GM19023 (cell line): ENCODE measurements at regions not wholly inside any gene's neighbourhood (a gene's known extent, or its start where the extent isn't known, plus 50 kb on each side); places are given as distances from the start of the nearest gene placed in this dataset.

Experiments
- ATAC-seq: cut with Tn5 transposase; IDR thresholded peaks from one replicate; pipeline ENCODE4 v1.9.1; 2021; ENCODE audit warnings: mild to moderate bottlenecking, moderate library complexity; ENCODE audit not compliant: unreplicated experiment

DNA sequence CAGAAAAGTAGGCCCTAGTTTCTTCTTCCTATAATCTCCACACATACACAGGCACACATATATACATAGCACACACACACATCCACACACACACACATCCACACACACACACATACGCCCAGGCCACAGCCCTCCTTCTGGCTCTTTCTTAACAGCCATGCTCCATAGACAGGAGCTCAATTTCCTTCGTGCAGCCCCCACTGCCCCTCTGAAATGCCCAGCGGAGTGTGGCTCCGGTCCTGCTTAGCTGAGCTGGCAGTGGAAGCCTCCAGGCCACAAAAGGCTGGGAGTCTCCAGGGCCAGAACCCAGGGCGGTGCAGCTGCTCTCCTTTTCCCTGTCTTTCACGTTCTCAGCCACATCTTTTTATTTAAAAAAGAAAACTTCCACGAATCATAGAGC, 282.9 kb upstream of the IGFBP3 start:
- no peak for ATAC-seq

DNA sequence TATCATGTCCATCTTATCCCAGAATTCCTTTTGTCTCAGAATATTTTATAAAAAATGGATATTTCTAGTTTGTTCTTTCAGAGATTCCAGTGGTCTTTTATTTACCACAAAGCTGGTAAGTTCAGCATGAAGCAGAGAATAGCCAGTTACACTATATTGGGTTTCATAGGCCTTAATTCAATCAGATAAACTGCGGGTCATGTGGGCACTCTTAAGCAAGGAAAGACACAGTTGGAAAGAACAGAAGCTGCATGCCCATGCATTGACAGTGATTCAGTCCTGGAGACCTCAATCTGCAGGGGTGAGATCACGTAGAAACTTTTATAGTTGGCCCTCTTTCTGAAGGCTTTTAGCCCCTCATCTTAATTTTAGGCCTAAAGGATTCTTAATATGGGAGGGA, 281.3 kb upstream of the IGFBP3 start:
- ATAC-seq, result no peak

DNA sequence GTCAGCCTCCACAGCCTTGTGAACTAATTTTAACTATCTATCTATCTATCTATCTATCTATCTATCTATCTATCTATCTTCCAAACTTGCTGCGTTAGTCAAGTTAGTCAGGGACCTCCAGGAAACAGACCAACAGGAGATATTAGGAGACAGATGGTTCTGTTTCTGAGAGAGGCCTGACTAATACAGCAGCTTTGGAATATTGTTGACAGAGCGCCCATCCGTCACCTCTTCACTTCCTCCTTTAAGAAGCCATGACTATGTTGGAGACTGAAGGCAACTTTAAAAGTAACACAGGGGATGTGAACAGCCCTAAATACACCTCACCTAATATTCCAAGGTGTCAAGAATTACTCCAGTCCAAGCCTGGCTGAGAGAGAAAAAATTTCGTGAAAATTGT, 280.9 kb upstream of the IGFBP3 start:
- no peak for ATAC-seq

DNA sequence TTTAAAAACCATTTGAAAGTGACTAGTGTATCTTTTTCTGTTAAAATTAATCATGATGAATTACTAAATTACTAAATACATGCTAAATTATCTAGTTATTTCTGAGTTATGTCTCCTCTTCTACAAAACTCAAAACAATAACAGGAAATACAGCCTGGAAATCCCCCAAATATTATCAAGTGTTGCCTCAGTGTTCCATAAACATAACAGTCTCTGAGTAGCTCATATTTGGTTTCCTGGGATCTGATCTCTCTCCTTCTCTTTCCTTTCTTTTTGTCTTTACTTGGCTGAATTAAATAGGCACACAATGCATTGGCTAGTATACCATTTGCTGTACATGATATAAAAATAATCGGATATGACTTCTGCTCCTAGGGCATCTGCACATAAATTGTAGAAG, 277.6 kb upstream of the IGFBP3 start:
- ATAC-seq, result no peak

DNA sequence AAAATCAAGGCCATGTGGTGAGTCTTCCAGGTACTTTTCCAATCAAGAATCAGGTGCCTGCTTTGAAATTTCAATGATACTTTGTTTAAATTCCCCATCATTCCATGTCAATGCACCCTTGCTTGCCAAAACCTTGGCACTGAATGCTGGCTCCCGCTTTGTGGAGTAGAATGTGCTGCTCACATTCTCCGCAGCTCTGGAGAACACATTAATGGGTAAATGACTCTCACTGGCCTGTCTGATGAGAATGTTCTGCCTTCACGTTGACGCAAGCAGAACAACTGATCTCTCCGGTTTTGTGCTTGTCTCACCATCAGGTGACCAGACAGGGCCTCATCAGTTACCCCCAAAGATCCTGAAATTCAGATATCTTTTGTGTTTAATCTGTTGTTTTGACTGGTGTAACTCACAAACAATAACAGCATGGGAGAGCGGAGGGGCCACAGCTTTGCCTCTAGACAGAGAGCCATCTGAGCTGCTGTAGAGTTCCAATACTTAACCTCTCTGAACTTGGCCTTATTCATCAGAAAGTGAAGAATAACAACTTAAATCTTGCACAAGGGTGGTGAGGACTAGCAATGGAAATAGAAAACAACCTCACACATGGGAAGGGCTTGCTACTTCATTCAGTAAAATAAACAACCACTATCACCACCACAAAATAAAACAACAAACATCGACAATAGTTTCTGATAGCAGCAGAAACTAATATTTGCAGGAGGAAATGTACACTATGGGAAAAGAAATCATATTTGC, 276.9 kb upstream of the IGFBP3 start:
- ATAC-seq, result no peak

DNA sequence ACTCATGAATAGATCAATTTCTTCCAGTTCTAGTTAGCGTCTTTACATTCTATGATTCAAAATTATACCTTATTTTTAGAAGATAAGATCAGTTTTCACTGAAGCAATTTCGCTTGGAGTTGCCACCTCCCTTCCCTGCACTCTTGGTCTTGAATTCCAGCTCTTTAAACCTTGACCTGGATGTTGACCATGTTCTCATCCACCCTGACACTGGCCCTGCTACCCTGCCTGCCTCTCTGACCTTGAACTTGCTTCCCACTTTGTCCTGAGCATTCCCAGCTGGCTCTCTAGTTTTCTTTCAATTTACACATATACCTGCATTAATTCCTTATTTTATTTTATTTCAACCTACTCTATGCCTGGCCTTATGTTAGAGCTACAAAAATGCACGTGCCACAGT, 274.9 kb upstream of the IGFBP3 start:
- ATAC-seq, result no peak

DNA sequence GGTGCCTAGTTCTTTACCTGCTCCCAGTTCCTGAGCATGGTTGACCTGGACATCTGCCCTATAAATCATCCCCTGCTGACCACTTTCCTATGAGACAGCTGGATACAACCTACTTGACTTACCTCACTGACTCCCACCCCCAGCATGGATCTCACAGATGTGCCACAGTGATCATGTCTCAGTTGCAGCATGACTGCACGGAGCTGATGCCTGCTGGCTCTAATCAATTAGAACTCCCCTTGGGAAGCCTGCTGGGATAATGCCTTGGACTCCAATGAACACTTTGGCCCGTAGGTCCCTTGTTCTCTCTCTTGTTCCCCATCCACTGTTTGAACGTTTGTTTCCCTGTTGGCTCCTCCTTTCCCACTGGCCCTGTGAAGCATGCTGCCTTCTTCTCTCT, 271.2 kb upstream of the IGFBP3 start:
- ATAC-seq, result no peak

DNA sequence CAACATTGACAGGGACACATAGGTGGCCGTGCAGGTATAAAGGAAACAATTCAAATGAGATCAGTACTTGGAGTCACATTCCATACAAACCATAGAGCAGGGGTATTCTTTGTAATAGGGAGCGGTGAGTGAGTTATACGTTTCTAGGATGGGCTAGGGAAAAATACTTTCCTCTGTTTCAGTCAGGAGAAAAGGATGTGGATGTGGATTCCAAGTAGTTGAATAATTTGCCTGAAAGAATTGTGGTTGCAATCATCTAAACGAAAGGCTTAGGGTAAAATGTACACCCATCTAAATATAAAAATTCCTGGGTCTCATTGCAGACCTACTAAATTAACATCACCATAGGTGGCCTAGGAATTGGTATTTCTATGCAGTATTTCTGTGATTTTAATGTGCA, 270.7 kb upstream of the IGFBP3 start:
- no peak for ATAC-seq

DNA sequence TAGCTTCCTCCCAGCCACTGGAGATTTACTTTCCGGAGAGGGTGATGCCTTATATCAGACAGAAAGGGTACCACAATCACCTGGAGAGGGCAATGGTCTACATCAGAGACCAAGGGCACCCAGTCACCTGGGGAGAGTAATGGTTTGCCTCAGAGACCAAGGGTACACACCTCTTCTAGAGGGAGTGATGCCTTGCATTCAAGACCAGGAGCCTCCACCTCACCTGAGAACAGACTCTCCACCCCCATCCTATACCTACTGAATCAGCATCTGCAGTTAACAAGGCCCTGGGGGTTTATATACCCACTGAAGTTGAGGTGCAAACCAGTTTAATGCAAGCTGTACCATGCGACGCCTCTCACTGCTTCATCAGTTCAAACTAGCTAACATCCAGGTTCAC, 270.2 kb upstream of the IGFBP3 start:
- ATAC-seq, result no peak

DNA sequence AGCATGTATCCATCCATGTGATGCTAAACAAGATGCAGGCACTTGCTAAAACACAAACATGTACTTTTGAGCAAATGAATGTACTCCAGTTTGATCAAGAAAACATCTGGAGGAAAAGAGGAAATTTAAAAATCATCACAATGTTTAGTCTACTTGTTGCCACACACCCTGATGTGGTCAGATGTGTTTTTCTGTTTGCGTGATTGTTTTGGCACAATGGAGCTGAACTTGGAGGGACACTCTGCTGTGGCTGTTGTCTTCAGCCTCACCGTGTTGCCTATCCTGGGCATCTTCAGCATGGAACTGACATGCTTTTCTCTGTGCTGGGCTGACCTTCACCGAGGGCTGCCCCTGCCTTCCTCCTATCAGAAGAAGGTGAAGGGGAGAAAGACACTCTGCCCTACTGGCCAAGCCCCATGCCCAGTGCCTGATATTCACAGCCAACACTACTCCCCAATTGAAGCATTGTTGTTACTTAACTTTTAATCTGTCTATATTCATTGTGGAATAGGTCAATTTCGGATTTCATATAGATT, 268.3 kb upstream of the IGFBP3 start:
- ATAC-seq, result no peak

DNA sequence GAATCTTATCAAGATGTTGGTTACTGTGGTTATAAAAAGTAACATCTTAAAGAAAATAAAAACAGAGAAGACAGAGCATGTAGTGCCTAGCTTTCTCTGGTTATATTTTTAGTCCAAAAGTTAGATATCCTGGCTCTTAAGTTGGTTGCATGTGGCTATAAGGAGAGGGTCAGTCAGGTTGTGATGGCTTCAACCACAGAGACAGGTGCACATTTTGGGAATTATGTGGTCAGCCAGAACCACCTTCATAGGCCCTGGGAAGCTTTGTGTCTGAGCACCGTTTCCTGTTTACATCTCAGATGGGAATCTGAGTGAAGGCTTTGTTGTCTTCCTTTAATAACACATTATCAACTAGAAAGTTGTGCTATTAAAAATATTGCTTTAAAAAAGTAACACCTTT, 265.1 kb upstream of the IGFBP3 start:
- ATAC-seq, result no peak

DNA sequence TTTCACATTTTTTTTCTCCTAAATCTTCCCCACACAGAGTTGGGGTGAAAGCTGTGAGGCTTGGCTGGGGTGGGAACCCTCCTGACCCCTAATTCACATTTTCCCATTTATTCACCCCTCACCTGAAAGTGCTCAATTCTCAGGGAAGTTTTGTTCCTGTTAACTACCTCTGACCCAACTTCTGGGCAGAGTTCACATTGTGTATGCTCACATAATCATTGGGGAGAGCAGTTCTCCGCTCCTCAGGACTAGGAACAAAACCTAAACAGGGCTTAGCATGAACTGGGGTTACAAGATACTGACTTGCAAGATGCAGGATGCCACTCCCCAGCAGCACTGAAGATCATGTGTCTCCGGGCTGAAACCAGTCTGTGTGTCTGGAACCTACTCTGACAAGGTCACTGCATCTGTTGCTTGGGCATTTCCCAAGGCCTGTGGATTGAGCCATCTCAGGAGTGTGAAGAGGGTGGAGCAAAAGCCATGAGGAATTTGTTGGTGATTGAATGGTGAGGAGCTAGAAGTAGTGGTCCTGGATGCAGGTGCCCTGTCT, 258.1 kb upstream of the IGFBP3 start:
- ATAC-seq, result no peak

DNA sequence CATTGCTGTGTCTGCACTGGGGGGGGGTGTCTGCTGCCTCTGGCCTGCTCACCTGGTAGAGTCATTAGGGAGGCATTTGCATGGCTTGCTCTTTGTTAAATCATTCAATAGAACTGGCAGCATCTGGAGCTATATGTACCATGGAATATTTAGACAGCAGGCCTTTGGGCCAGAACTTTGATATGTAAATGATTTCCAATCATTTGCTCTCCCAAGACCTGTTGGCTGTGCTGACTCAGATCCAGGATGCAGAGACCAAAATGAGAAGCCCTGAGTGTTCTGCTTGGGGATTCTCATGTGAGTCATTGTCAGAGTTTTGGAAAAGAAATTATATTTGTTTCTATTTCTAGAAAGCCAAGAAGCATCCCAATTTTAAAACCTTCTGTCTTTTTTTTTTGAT, 257.6 kb upstream of the IGFBP3 start:
- no peak for ATAC-seq

DNA sequence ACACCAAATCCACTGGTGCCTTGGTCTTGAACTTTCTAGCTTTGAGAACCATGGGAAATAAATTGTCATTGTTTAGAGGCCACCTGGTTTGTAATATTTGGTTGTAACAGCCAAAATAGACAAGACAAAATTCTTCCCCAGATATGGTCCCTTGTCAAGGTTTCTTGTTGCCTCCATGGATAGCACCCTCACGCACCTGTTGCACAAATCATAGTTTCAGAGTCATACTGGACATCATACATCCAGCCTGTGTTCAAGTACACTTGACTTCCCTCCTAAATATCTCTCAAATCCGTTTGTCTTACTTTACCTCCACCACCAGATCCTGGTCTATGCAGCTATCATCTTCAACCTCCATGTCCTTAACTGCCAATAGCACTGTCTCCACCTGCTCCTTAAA, 256.7 kb upstream of the IGFBP3 start:
- ATAC-seq, result no peak

DNA sequence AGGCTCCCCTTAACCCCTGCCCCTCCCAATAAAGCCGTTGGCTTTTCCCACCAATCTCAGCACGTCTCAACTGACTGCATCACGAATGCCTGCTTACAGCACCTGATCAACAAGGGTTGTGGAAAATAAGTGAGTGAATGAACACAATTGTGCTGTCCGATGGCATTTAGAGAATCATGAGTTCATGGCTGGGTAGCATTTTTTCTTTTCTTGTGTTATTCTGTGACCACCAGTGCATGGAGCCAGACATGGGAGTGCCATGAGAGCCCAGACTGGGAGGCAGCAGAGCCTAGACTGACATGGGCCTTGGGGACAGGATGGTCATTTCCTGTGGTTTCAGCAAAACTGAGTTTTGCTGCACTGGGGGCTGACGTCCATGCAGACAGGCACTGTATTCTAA, 254.1 kb upstream of the IGFBP3 start:
- ATAC-seq, result no peak

DNA sequence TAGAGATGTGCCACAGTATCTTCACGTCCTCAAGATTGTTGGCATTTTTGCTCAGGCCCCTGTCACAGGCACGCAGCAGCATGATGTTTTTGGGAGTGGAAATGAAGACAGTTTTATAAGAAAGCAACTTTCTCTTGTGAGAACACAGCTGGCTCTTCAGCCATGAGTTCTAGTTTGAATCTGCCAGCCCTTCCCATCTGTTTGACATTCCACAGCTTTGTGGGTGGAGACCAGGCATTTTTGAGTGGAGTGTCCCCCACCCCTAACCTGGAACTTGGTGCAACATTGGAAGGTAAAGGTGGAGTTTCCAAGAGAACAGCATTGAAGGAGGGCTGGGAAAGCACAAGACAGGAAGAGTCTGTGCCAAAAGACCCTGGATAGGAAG, 253.1 kb upstream of the IGFBP3 start:
- no peak for ATAC-seq

DNA sequence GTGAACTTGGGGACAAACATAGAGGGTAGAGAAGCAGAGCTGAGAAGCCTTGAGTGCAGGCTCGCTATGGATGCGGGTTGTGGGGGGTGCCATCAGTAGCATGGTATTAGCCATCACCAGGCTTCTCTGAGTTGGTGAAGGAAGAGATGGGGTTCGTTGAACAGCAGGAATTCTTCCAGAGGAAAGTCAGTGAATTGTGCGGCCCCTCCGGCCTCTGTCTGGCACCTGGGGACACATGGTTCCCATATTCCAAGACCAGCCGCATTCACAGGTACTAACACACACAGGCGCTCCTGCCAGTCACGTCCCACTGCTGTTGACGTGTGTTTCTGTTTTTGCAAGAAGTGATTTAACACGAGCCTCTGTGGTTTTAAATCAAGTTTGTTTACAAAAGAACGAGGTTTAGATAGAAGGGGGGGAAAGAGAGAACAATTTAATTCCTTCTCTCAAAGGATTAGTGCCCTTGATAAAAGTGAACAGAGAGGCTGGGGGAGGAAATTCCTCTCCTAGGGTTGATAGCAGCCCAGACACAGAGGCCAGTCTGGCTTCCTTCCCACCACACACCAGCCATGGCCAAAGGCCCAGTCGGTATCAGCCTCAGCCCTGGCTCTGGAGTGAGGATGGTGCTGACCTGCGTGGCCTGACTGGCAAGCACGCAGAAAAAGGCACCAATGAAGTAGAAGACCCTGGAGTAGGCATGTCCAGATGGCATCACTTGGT, 252.6 kb upstream of the IGFBP3 start:
- no peak for ATAC-seq

DNA sequence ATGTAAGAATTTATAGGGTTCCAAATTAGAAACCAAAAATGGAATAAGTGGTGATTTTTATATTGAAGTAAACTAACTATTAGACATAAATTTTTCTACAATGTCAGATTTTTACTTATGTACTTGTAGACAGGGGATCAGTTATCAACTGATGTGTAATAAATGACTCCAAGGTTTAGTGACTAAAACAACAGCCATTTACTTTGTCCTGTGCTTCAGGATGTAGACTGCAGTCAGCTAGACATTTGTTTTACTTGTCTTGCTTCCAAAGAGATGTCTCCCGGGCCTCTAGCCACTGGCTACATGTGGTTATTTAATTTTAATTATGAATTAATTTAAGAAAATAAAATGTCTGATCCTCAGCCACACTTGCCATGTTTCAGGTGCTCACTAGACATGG, 249.7 kb upstream of the IGFBP3 start:
- no peak for ATAC-seq

DNA sequence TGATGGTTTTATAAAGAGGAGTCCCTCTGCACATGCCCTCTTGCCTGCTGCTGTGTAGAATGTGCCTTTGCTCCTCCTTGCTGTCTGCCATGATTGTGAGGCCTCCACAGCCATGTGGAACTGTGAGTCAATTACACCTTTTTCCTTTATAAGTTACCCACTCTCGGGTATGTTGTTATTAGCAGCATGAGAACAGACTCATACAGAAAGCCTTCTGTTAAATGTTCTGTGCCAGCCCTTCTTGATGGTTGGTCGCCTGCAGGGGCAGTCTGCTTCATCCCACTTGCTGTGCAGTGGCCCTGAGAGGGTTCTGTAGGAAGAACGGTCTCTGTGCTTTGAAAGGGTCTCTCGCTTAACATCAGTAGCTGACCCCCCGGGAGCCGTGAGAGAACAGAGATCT, 248.9 kb upstream of the IGFBP3 start:
- ATAC-seq, result no peak

DNA sequence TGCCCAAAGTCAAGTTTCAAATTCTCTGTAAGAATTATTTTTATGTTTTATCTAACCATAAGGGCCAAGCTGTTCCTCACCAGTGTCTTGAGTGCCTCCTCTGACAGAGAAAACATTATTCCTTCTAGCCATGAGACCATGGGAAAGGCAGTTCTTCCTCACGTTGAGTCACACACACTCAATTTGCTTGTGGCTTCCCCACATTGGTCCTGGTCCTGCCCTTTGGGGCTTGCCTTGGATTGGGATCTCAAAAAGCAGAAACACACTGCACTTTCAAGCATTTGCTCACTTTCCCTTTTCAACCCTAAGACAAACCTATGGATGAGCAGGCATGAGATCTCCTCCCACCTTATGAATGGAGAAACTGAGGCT, 248.3 kb upstream of the IGFBP3 start:
- ATAC-seq, result no peak

DNA sequence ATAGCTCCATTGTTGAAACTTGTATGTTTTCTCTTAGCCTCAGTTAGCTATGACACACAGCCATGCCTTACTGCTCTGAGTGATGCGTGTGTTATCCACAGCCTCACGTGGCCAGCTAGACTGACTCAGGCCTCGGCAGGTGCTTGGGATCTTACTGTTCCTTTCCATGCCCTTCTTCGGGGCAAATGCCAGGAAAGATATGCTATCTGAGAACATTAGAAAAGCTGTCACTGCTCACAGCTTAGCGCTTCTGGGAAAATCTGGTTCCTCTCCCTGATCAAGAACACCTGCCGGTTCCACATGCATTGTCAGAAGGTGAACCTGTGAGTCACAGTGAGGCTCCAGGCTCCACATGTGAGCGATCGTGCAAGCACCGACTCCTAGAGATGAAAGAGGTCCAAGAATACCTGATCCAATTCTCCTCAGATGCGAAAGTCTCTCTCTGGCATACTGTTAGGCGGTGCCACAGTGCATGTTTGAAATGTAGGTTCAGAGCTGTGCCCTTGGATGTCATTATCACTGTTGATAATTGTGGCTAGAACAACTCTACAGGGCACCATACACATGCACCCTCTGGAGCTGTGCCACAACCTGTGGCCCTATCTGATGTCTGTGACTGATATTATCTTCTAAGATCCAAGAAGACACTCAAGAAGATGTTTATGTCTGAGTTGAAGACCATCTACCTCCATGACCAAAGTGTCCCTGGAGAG, 247.8 kb upstream of the IGFBP3 start:
- no peak for ATAC-seq

DNA sequence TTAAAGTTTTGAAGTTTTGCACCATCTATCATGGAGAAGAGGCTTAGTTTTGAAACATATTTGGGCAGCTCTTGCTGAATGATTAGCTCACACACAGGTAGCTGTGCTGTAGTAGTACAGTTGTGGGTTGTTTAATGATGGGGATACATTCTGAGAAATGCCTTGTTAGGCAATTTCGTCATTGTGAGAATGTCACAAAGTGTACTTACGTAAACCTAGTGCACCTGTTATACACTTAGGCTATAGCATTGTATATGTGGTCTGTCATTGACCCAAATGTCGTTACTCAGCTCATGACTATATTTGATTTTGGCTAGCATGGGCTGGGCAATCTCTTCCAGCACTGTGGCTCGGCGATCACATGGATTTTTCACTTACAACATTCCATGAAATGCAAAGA, 247.2 kb upstream of the IGFBP3 start:
- no peak for ATAC-seq
